ENCODE measurements at regions not wholly inside any gene's neighbourhood (a gene's known extent, or its start where the extent isn't known, plus 50 kb on each side); places are given as distances from the start of the nearest gene placed in this dataset.

- no peak for DNase-seq (ENCODE audit: low read depth, low spot score)
- Histone ChIP-seq H3K9ac (ENCODE audit: control insufficient read depth, insufficient read depth, low read length) (no peak overlapping the region), H3K9me3 (replicated peaks; ENCODE audit: control insufficient read depth, insufficient read depth, low read length) (peaks cover 2% of the 10 kb centered on the region; the same call in 2 of the 3 replicates), H3K36me3 (ENCODE audit: control insufficient read depth in 2 of 2, insufficient read depth in 2 of 2, low read length in 1 of 2) (no peaks in the 10 kb centered on the region), H3K4me2 (ENCODE audit: control insufficient read depth, insufficient read depth) (no peak overlapping the region), H3K4me1 (ENCODE audit: control insufficient read depth, insufficient read depth, low read length) (no peaks in the 10 kb centered on the region), H3K27ac (ENCODE audit: control insufficient read depth, insufficient read depth) (no peak overlapping the region), H3K4me3 (no peak overlapping the region), H3K79me2 (ENCODE audit: control insufficient read depth, insufficient read depth, low read length) (no peaks in the 10 kb centered on the region), H2AFZ (ENCODE audit: control insufficient read depth, low read depth, low read length) (no peak overlapping the region), H4K20me1 (ENCODE audit: control insufficient read depth, insufficient read depth) (no peaks in the 10 kb centered on the region), H3K27me3 (replicated peaks in 1 of 2; ENCODE audit: control insufficient read depth in 2 of 2, insufficient read depth in 2 of 2, low read length in 1 of 2) (no peaks in the 10 kb centered on the region)
- ChIA-PET SMC1A (ENCODE audit: uncharacterized antibody, unreplicated experiment) (no interaction called here), CTCF (no interaction called here), POLR2A (no interaction called here), RAD21 (ENCODE audit: unreplicated experiment) (no interaction called here)
- 61% methylated on average over 5 of the region's 5 CpGs for WGBS (ENCODE audit: insufficient coverage, insufficient replicate concordance, low lambda C conversion rate, missing lambda C conversion rate)
- in situ Hi-C loops (cut with MboI), result no loop called here
- intact Hi-C loops (cut with micrococcal nuclease; ENCODE audit: unreplicated experiment), result no loop called here
- BruUV-seq (replicated peaks), result no TSS peak
- TF ChIP-seq SMAD1 (IDR thresholded peaks at IDR 0.05; ENCODE audit: low read depth, partially characterized antibody) (no peak), SRF (IDR thresholded peaks at IDR 0.05; ENCODE audit: low read depth in 2 of 2, low read length in 2 of 2) (no peak), HCFC1 (IDR thresholded peaks at IDR 0.05; ENCODE audit: low read length) (no peak), NFYA (IDR thresholded peaks at IDR 0.05; ENCODE audit: borderline replicate concordance, low read depth, low read length) (no peak), TCF12 (IDR thresholded peaks at IDR 0.05; ENCODE audit: low read depth, low read length) (no peak), POLR2A (IDR thresholded peaks at IDR 0.05; ENCODE audit: low read depth, low read length) (no peak), NFXL1 (IDR thresholded peaks at IDR 0.05; ENCODE audit: borderline replicate concordance) (no peak), MEF2B (IDR thresholded peaks at IDR 0.05; ENCODE audit: partially characterized antibody, poor library complexity, severe bottlenecking) (no peak), STAT3 (IDR thresholded peaks at IDR 0.05; ENCODE audit: low read depth, low read length) (no peak), HDAC2 (IDR thresholded peaks at IDR 0.05) (no peak), MXI1 (IDR thresholded peaks at IDR 0.05; ENCODE audit: low read depth, low read length) (no peak)
- TF ChIP-seq, protein P1, sequence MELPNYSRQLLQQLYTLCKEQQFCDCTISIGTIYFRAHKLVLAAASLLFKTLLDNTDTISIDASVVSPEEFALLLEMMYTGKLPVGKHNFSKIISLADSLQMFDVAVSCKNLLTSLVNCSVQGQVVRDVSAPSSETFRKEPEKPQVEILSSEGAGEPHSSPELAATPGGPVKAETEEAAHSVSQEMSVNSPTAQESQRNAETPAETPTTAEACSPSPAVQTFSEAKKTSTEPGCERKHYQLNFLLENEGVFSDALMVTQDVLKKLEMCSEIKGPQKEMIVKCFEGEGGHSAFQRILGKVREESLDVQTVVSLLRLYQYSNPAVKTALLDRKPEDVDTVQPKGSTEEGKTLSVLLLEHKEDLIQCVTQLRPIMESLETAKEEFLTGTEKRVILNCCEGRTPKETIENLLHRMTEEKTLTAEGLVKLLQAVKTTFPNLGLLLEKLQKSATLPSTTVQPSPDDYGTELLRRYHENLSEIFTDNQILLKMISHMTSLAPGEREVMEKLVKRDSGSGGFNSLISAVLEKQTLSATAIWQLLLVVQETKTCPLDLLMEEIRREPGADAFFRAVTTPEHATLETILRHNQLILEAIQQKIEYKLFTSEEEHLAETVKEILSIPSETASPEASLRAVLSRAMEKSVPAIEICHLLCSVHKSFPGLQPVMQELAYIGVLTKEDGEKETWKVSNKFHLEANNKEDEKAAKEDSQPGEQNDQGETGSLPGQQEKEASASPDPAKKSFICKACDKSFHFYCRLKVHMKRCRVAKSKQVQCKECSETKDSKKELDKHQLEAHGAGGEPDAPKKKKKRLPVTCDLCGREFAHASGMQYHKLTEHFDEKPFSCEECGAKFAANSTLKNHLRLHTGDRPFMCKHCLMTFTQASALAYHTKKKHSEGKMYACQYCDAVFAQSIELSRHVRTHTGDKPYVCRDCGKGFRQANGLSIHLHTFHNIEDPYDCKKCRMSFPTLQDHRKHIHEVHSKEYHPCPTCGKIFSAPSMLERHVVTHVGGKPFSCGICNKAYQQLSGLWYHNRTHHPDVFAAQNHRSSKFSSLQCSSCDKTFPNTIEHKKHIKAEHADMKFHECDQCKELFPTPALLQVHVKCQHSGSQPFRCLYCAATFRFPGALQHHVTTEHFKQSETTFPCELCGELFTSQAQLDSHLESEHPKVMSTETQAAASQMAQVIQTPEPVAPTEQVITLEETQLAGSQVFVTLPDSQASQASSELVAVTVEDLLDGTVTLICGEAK (IDR thresholded peaks at IDR 0.05; ENCODE audit: borderline replicate concordance), result no peak
- no peak for ATAC-seq
- FAIRE-seq, result no peak
These were observed 101.5 kb upstream of the CXXC4 start for GRCh38 chr4:104596189-104596588.

Measured in GM12878 (cell line).